Urothelium cell line (cell line): ENCODE measurements at regions not wholly inside any gene's neighbourhood (a gene's known extent, or its start where the extent isn't known, plus 50 kb on each side); places are given as distances from the start of the nearest gene placed in this dataset.
A peak's percentile ranks its signal among the peaks of the same experiment; 100 is the strongest.

Experiments
- DNase-seq: peaks from one replicate; pipeline ENCODE4 v3.0.0; 2011; ENCODE audit warnings: low spot score, mixed read lengths
- FAIRE-seq: peaks from 2 replicates; lab custom pipeline; 2011; peaks lifted over from hg19 to GRCh38; lab: Jason Lieb, UNC

- DNase-seq: peak; percentile 58
Observed at GRCh38 chr4:176002007-176002613, 63.5 kb upstream of the WDR17 start.

DNA sequence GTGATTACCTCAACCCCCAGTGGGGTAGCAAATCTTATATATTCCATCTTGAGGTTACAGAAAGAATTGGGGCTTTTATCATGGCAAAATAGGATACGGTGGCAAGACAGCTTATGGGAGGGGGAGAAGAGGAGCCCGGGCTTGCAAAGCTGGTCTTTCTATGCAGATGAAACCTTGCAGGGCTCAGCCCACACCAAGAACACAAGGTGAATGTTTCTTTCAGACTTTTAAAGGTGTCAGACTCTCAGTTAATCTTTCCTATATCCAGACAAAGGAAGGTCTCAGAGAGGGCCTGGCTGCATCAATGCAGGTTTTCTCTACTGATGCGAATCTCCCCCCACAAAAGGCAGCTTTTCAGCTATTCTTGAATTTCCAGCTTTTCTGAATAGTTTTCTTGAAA is 59.9 kb upstream of the WDR17 start:
- FAIRE-seq: no peak

More at GRCh38 chr4:176002007-176002613, 63.5 kb upstream of the WDR17 start:
- FAIRE-seq: no peak

GRCh38 chr4:176009254-176009653 is 56.4 kb upstream of the WDR17 start:
- FAIRE-seq: no peak
- no peak for DNase-seq

More for the DNA sequence above, 59.9 kb upstream of the WDR17 start:
- DNase-seq: no peak

DNA sequence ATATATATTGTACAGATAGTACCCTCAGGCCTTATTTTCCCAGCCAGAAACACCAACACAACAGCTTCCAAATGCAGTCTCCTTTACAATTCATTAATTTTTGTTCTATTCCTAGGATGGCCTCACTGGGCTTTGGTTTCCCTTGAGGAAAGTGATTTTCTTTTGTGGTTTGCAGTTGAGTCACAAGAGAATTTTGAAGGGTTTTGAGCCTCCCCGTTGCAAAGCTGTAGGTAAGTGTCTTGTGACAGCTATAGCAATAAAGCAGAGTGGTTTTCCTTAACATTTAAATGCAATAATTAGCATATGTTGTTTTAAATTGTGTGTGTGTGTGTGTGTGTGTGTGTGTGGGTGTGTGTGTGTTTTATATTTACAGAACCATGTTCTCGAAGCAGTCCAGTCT is 54.1 kb upstream of the WDR17 start:
- DNase-seq (no peak), FAIRE-seq (no peak)

GRCh38 chr4:176013476-176014247 is 52.0 kb upstream of the WDR17 start:
- DNase-seq (no peak), FAIRE-seq (no peak)

- no peak for DNase-seq
Observed at GRCh38 chr4:176014583-176015108, 51.0 kb upstream of the WDR17 start.

More at GRCh38 chr4:176014583-176015108, 51.0 kb upstream of the WDR17 start:
- FAIRE-seq: no peak
